ENCODE measurements at regions not wholly inside any gene's neighbourhood (a gene's known extent, or its start where the extent isn't known, plus 50 kb on each side); places are given as distances from the start of the nearest gene placed in this dataset.
A peak's percentile ranks its signal among the peaks of the same experiment; 100 is the strongest.

DNA sequence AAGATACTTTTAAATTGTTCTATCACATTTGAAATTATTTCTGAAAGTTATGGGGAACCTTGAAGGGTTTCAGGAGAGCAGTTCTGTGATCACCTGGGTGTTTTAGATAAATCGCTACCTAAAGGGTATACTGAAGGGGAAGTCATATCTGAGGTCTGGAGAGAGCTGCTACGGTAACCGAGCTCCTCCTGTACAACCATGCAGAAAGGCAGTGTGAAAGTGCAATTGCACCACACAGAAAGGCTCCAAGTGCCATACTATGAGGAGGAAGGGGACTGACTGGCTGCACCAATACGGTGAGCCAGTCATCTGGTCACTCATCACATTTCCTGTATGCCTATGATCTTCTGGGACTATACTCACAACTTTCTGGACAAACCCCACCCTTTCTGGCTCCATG is 241.4 kb upstream of the SLC24A2 start:
- no peak for ATAC-seq
- DNase-seq, result no peak
- intact Hi-C loops (cut with micrococcal nuclease), result loop anchor here (5.0 kb wide), 1 partner anchor 48 kb away; no protein-coding TSS in a partner anchor

DNA sequence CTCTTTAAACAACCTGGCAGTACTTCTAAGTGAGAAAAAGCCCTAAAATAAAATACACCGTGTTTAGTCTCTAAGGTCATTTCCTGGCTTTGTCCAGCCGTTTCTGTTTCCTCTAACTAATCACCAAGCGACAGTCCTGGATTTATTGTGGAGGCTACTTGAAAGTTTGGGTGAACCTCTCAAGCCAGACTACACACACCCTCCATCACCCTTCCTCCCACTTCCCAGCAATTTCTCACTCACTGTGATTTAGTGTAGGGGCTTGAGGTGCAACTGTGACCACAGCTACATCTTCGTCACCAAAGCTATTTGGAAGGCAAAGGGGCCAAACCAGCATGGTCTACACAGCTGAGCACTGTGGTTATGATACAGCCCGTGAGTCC is 240.0 kb upstream of the SLC24A2 start:
- intact Hi-C loops (cut with micrococcal nuclease), result no loop called here
- DNase-seq (no peak), ATAC-seq (peak; percentile 65)

DNA sequence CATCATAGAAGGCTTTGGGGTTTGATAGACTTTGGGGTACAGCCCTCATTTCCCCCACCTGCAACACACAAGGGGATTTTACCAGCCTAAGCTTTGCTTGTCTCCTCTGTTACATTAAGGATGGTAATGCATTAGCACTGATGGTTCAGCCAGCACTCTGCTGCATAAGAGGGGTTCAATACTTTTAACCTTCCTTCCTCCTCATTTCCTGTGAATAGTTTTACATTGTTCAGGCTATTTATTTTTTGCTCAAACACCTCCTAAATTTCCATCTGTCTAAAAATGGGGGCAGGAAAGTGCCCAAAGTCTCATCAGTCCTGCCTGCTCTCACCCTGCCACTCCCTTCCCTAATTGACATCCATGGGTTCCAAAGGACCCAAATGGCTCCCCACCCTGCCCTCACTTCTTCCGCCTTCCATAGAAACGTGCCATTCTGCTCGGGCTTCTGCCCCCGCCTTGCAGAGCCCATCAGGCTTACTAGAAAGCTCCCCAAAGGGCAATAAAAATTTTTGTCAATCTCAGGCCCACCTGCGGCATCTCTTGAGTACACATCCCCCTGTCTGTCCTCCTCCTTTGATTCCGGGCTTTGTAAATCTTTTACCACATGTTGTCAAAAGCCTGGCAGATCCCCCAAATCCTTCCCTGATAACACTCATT is 239.5 kb upstream of the SLC24A2 start:
- intact Hi-C loops (cut with micrococcal nuclease), result no loop called here
- ATAC-seq (peak; percentile 39), DNase-seq (no peak)

GRCh38 chr9:20023961-20024571 is 235.2 kb upstream of the SLC24A2 start:
- intact Hi-C loops (cut with micrococcal nuclease), result no loop called here
- ATAC-seq, result no peak
- DNase-seq, result no peak

DNA sequence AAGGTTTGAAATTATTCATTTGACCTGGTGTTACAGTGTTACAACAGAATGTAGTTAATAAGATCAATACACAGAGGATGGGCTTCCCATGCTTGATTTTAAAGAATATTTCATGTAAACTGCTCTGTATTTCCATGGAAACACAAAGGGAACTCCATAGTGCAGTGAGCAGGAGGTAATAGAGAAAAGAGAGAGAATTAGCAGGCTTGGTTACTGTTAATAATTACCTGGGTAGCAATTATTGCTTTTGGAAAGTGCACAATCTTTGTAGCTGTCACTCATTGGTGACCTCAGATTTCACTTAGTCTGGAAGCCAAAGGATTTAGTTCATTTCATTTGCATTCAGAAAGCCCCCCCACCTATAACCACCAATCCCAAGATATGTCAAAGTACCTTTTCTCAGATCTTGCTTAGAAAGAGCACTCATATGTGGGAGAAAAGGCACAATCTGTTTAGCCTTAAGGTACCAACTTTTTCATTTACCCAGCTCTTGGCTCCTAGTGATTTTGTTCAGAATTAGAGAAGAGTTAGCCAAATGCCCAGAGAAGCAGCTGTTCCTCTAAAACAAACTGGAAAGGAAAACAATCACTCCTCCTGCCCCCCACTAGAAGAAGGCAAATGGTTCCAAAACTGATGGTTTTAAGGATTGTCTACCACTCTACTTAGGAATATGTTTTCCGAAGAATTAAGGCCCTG is 234.5 kb upstream of the SLC24A2 start:
- intact Hi-C loops (cut with micrococcal nuclease), result no loop called here
- ATAC-seq (no peak), DNase-seq (no peak)

DNA sequence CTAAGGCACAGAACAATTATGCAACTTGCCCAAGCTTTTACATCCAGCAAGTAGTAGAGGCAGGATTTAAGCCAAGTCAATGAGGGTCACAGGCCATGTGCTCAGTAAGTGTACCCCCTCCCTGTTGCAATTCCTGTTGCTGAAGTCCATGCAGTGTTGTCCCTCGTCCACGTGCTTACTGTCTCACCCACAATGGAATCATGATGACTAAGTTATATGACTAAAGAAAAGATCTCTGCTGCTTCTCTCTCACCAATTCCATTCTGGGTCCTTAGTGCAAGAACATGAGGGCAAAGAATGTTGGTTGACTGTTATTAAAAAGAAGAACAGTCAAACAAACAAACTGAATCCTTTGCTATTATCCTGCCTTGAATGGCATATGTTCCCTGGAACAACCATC is 233.6 kb upstream of the SLC24A2 start:
- intact Hi-C loops (cut with micrococcal nuclease), result no loop called here
- DNase-seq (no peak), ATAC-seq (no peak)

DNA sequence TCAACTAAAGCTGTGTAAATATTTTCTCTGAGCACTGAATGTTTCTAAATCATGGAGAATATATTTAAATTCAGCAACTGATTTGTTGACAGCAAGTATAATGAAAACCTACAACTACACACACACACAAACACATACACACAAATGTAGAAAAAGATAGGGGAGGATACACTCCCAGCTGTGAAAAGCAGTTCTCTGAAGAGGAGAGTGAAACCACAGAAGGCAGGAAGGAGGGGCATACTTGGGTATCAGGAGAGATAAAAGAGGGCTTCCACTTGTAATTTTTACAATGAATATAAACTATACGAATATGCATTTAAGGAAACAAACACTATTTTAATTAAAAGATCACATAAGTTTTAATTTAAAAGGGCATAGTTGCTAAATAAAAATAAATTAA is 227.8 kb upstream of the SLC24A2 start:
- ATAC-seq, result no peak
- DNase-seq, result no peak
- intact Hi-C loops (cut with micrococcal nuclease), result no loop called here

- no peak for DNase-seq
- intact Hi-C loops (cut with micrococcal nuclease), result no loop called here
- ATAC-seq, result no peak
These were observed 226.6 kb upstream of the SLC24A2 start for GRCh38 chr9:20015427-20015931.

DNA sequence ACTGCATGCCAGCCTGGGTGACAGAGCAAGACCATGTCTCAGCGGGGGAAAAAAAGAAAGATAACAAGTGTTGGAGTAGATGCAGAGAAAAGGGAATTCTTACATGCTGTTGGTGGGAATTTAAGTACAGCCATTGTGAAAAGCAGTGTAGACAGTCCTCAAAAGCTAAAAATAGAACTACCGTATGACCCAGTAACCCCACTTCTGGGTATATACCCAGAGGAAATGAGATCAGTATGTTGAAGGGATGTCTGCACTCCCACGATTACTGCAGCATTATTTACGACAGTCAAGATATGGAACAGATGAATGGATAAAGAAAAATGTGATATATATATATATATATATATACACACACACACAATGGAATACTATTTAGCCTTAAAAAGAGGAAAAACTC is 225.3 kb upstream of the SLC24A2 start:
- ATAC-seq (no peak), DNase-seq (no peak)
- intact Hi-C loops (cut with micrococcal nuclease), result no loop called here

GRCh38 chr9:20012232-20012631 is 223.4 kb upstream of the SLC24A2 start:
- no peak for ATAC-seq
- intact Hi-C loops (cut with micrococcal nuclease), result no loop called here
- DNase-seq, result no peak

- intact Hi-C loops (cut with micrococcal nuclease), result no loop called here
- no peak for DNase-seq
- ATAC-seq, result no peak
These were observed 220.8 kb upstream of the SLC24A2 start for GRCh38 chr9:20009606-20010005.

DNA sequence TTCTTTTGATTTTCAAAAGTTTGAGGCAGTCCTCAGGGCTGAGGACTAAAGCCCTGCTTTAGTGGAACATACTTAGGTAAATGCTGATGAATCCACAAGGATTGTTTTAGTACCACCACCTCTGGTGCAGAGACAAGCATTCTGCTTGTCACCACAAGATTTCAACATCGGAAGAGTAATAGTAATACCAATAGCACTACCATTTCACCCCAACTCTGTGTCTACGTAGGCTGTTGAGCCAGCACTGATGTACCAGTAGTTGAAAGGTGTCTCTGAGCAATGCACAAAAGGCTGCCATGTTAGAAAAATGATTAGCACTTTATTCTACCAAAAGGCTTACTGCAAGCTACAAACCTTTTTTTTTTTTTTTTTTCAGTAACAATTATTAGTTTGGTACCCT is 213.2 kb upstream of the SLC24A2 start:
- ATAC-seq (no peak), DNase-seq (no peak)
- intact Hi-C loops (cut with micrococcal nuclease), result no loop called here

DNA sequence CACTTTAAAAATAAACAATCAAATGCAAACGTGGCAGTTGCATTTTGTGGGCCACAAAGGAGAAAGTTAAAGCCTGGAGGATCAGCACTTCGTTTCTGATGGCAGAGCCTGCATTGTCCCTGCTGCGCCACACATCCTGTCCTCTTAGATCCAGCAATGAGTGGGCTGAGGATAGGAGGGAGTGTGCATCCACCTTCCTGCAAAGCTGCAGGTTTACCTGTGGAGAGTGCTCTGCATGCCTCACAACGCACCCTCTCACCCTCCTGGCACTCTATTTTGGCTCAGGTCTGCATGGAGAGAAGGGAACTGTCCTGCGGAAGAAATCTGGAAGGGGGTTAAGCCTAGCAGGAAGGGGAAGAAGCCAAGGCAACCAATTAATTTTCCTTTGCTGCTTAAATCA is 212.2 kb upstream of the SLC24A2 start:
- intact Hi-C loops (cut with micrococcal nuclease), result no loop called here
- ATAC-seq (no peak), DNase-seq (no peak)

DNA sequence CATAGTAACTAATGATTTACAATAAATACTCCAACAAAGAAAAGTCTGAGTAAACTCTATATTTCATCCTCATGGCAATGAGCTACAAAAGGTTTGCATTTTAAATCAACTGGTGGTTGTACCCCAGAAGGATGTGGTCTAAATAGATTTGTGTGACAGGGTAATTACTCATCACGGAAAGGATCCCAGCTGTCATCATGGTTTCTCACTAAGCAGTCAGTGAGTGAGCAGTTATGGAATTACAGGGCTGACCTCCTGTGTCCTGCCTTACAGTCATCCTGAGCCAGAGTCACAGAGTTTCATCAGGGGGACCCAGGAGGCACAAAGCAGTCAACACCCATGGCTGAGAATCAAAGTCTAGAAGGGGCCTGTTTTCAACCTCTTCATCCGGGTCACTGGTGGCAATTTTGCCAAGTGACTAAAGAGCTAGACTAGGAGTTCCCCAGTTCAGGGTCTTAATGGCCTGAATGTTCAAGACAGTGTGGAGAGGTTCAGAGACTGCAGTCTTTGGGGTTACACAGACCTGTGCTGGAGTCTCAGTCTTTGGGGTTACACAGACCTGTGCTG is 210.7 kb upstream of the SLC24A2 start:
- ATAC-seq (no peak), DNase-seq (no peak)
- intact Hi-C loops (cut with micrococcal nuclease), result no loop called here

DNA sequence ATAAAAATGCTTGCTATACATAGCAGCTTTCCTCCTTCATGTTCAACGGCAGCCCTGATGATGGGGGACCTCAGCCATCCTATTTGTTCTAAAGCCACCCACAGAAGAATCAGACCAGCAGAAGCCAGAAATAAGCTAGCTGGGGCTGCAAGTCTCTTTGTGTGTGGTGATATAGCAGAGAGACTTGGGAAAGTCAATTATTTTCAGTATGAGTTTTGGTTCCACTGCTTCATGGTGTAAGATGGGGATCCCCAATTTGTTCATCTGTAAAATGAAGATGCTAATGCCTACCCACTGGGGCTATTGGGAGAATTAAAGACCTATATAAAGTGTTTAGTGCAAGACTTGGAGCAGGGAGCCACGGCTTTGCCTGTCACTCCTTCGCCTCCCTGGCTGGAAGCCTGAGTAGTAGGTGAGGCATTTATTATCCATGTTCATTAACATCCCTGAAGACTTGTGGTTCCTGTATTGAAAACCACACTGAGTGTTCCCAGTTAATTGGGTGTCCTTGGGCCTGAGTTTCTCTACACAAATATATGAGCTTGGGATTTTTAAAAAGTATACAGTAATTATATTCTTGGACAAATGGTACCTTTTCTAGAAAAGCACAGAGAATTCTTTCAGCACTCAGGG is 210.1 kb upstream of the SLC24A2 start:
- intact Hi-C loops (cut with micrococcal nuclease), result no loop called here
- ATAC-seq (no peak), DNase-seq (no peak)

- DNase-seq, result no peak
- no peak for ATAC-seq
- intact Hi-C loops (cut with micrococcal nuclease), result no loop called here
These were observed 209.3 kb upstream of the SLC24A2 start for GRCh38 chr9:19998153-19998552.

GRCh38 chr9:19995619-19996018 is 206.8 kb upstream of the SLC24A2 start:
- no peak for DNase-seq
- intact Hi-C loops (cut with micrococcal nuclease), result no loop called here
- no peak for ATAC-seq

DNA sequence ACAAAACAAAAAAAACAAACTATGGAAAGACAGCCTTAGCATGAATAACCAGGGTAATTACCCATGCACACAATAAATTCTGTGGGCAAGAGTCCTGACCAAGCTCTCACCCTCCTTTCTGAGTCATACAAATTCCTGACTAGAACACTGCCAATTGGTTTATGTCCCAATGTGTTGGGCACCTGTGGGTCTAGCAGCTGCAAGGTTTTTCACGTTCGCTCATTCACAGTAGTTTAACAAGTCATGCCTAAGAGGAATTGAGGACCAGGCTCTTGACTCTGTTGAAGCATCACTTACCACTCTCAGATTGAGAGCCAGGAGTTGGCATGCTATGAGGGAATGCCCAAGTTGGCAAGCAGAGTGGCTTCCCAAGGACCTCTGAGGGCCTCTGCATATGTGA is 205.5 kb upstream of the SLC24A2 start:
- no peak for ATAC-seq
- intact Hi-C loops (cut with micrococcal nuclease), result no loop called here

GRCh38 chr9:19992556-19992955 is 203.7 kb upstream of the SLC24A2 start:
- no peak for DNase-seq
- ATAC-seq, result no peak
- intact Hi-C loops (cut with micrococcal nuclease), result no loop called here

More for the DNA sequence above, 205.5 kb upstream of the SLC24A2 start:
- DNase-seq, result no peak

- DNase-seq, result no peak
- intact Hi-C loops (cut with micrococcal nuclease), result no loop called here
- no peak for ATAC-seq
These were observed 200.4 kb upstream of the SLC24A2 start for GRCh38 chr9:19989213-19989612.

Measured in left ventricle myocardium superior (tissue), 1 donor.